HEK293 (cell line): ENCODE measurements at regions not wholly inside any gene's neighbourhood (a gene's known extent, or its start where the extent isn't known, plus 50 kb on each side); places are given as distances from the start of the nearest gene placed in this dataset.

Experiments used
- FEZF1 ChIP-seq: fragments of 450-650 bp; formaldehyde crosslinking; IDR thresholded peaks from 2 replicates; pipeline ENCODE4 v1.5.1; 2016; ENCODE audit warnings: missing biosample characterization, missing genetic modification characterization
- GLI2 ChIP-seq: fragments of 450-650 bp; formaldehyde crosslinking; IDR thresholded peaks from 2 replicates; pipeline ENCODE4; 2017; ENCODE audit warnings: missing biosample characterization, missing genetic modification characterization, low read depth, borderline replicate concordance
- GLI4 ChIP-seq: fragments of 450-650 bp; formaldehyde crosslinking; IDR thresholded peaks from 2 replicates; pipeline ENCODE4 v1.5.1; 2016; ENCODE audit warnings: missing biosample characterization, missing genetic modification characterization
- MYNN ChIP-seq: fragments of 450-650 bp; formaldehyde crosslinking; IDR thresholded peaks from 2 replicates; pipeline ENCODE4 v1.5.1; 2016; ENCODE audit warnings: missing biosample characterization, missing genetic modification characterization, borderline replicate concordance
- PRDM1 ChIP-seq: fragments of 450-650 bp; formaldehyde crosslinking; IDR thresholded peaks from 2 replicates; pipeline ENCODE4; 2016; ENCODE audit warnings: missing biosample characterization, missing genetic modification characterization
- REST ChIP-seq: fragments of 450-650 bp; formaldehyde crosslinking; IDR thresholded peaks from 2 replicates; pipeline ENCODE4 v1.5.1; 2016; ENCODE audit warnings: missing biosample characterization, missing genetic modification characterization
- SP3 ChIP-seq: fragments of 450-650 bp; formaldehyde crosslinking; IDR thresholded peaks from 2 replicates; pipeline ENCODE4 v1.5.1; 2016; ENCODE audit warnings: missing biosample characterization, missing genetic modification characterization
- SP7 ChIP-seq: fragments of 450-650 bp; formaldehyde crosslinking; IDR thresholded peaks from 2 replicates; pipeline ENCODE4 v1.5.1; 2016; ENCODE audit warnings: missing biosample characterization, missing genetic modification characterization
- YY2 ChIP-seq: fragments of 450-650 bp; formaldehyde crosslinking; IDR thresholded peaks from 2 replicates; pipeline ENCODE4 v1.5.1; 2016; ENCODE audit warnings: missing biosample characterization, missing genetic modification characterization
- ZBTB21 ChIP-seq: fragments of 450-650 bp; formaldehyde crosslinking; IDR thresholded peaks from 2 replicates; pipeline ENCODE4 v1.5.1; 2017; ENCODE audit warnings: missing biosample characterization, missing genetic modification characterization
- ZBTB48 ChIP-seq: fragments of 450-650 bp; formaldehyde crosslinking; IDR thresholded peaks from 2 replicates; pipeline ENCODE4 v1.5.1; 2016; ENCODE audit warnings: missing biosample characterization, missing genetic modification characterization
- ZBTB8A ChIP-seq: fragments of 450-650 bp; formaldehyde crosslinking; IDR thresholded peaks from 2 replicates; pipeline ENCODE4 v1.5.1; 2016; ENCODE audit warnings: missing biosample characterization, missing genetic modification characterization
- ZFP3 ChIP-seq: fragments of 450-650 bp; formaldehyde crosslinking; IDR thresholded peaks from 2 replicates; pipeline ENCODE4 v1.5.1; 2016; ENCODE audit warnings: low read depth, missing biosample characterization, missing genetic modification characterization
- ZNF121 ChIP-seq: fragments of 450-650 bp; formaldehyde crosslinking; IDR thresholded peaks from 2 replicates; pipeline ENCODE4 v1.5.1; 2016; ENCODE audit warnings: missing biosample characterization, missing genetic modification characterization
- ZNF140 ChIP-seq: fragments of 450-650 bp; formaldehyde crosslinking; IDR thresholded peaks from 2 replicates; pipeline ENCODE4 v1.5.1; 2016; ENCODE audit warnings: missing biosample characterization, missing genetic modification characterization
- ZNF157 ChIP-seq: fragments of 450-650 bp; formaldehyde crosslinking; IDR thresholded peaks from 2 replicates; pipeline ENCODE4 v1.5.1; 2016; ENCODE audit warnings: missing biosample characterization, missing genetic modification characterization
- ZNF202 ChIP-seq: fragments of 450-650 bp; formaldehyde crosslinking; IDR thresholded peaks from 2 replicates; pipeline ENCODE4 v1.5.1; 2016; ENCODE audit warnings: missing biosample characterization, missing genetic modification characterization, borderline replicate concordance
- ZNF211 ChIP-seq: fragments of 450-650 bp; formaldehyde crosslinking; IDR thresholded peaks from 2 replicates; pipeline ENCODE4 v1.5.1; 2016; ENCODE audit warnings: low read depth, missing biosample characterization, missing genetic modification characterization
- ZNF214 ChIP-seq: fragments of 450-650 bp; formaldehyde crosslinking; IDR thresholded peaks from 2 replicates; pipeline ENCODE4 v1.5.1; 2017; ENCODE audit warnings: missing biosample characterization, mild to moderate bottlenecking, missing genetic modification characterization, borderline replicate concordance
- ZNF223 ChIP-seq: fragments of 450-650 bp; formaldehyde crosslinking; IDR thresholded peaks from 2 replicates; pipeline ENCODE4 v1.5.1; 2016; ENCODE audit warnings: missing biosample characterization, missing genetic modification characterization
- ZNF266 ChIP-seq: fragments of 450-650 bp; formaldehyde crosslinking; IDR thresholded peaks from 2 replicates; pipeline ENCODE4 v1.5.1; 2016; ENCODE audit warnings: missing biosample characterization, missing genetic modification characterization, low read depth
- ZNF274 ChIP-seq, 2 experiments: fragments of 200-500 bp in 1 of 2; fragments of 450-650 bp in 1 of 2; sonication (Bioruptor generic) in 1 of 2; formaldehyde crosslinking in 1 of 2; IDR thresholded peaks; 2 replicates each; pipeline versions ENCODE4 v1.5.1 to v1.6.1; 2014 to 2016; ENCODE audit warnings: borderline replicate concordance in 1 of 2, inconsistent platforms in 1 of 2, low read length in 1 of 2, missing biosample characterization in 1 of 2, missing genetic modification characterization in 1 of 2
- ZNF394 ChIP-seq: fragments of 450-650 bp; formaldehyde crosslinking; IDR thresholded peaks from 2 replicates; pipeline ENCODE4 v1.5.1; 2016; ENCODE audit warnings: missing biosample characterization, missing genetic modification characterization, mild to moderate bottlenecking, moderate library complexity, borderline replicate concordance
- ZNF433 ChIP-seq: fragments of 450-650 bp; formaldehyde crosslinking; IDR thresholded peaks from 2 replicates; pipeline ENCODE4 v1.5.1; 2016; ENCODE audit warnings: missing biosample characterization, missing genetic modification characterization, low read depth
- ZNF501 ChIP-seq: fragments of 450-650 bp; formaldehyde crosslinking; IDR thresholded peaks from 2 replicates; pipeline ENCODE4 v1.5.1; 2016; ENCODE audit warnings: missing biosample characterization, missing genetic modification characterization
- ZNF621 ChIP-seq: fragments of 450-650 bp; formaldehyde crosslinking; IDR thresholded peaks from 2 replicates; pipeline ENCODE4 v1.5.1; 2017; ENCODE audit warnings: missing biosample characterization, missing genetic modification characterization
- ZNF629 ChIP-seq: fragments of 450-650 bp; formaldehyde crosslinking; IDR thresholded peaks from 2 replicates; pipeline ENCODE4 v1.5.1; 2017; ENCODE audit warnings: missing biosample characterization, missing genetic modification characterization
- ZNF777 ChIP-seq: fragments of 450-650 bp; formaldehyde crosslinking; IDR thresholded peaks from 2 replicates; pipeline ENCODE4 v1.5.1; 2017; ENCODE audit warnings: missing biosample characterization, missing genetic modification characterization, borderline replicate concordance
- ZNF843 ChIP-seq: fragments of 450-650 bp; formaldehyde crosslinking; IDR thresholded peaks from 2 replicates; pipeline ENCODE4 v1.5.1; 2016; ENCODE audit warnings: missing biosample characterization, missing genetic modification characterization
- TF ChIP-seq, protein P1 (sequence below): fragments of 450-650 bp; formaldehyde crosslinking; IDR thresholded peaks from 2 replicates; pipeline ENCODE4 v1.5.1; 2016; ENCODE audit warnings: missing biosample characterization, missing genetic modification characterization
- TF ChIP-seq, protein P2 (sequence below): fragments of 450-650 bp; formaldehyde crosslinking; IDR thresholded peaks from 2 replicates; pipeline ENCODE4 v1.5.1; 2017; ENCODE audit warnings: missing biosample characterization, missing genetic modification characterization
- TF ChIP-seq, protein P3 (sequence below): fragments of 450-650 bp; formaldehyde crosslinking; IDR thresholded peaks from 2 replicates; pipeline ENCODE4 v1.5.1; 2016; ENCODE audit warnings: missing biosample characterization, missing genetic modification characterization
- TF ChIP-seq, protein P4 (sequence below): fragments of 450-650 bp; formaldehyde crosslinking; IDR thresholded peaks from 2 replicates; pipeline ENCODE4 v1.5.1; 2016; ENCODE audit warnings: missing biosample characterization, missing genetic modification characterization

GRCh38 chr5:85225388-85225787 lies 840.7 kb upstream of the EDIL3 start (continued):
- no peak for TF ChIP-seq SP7 (tag by site-specific recombination)
- no peak for TF ChIP-seq ZNF621 (tag by site-specific recombination)
- 0 out of 2 replicates have a peak, but pooled peaks have one; percentile 32 for TF ChIP-seq ZBTB8A (tag by site-specific recombination)
- TF ChIP-seq ZNF274 (IDR thresholded peaks at IDR 0.05; ENCODE audit: low read length), result no peak
- TF ChIP-seq ZNF274 (tag by site-specific recombination; IDR thresholded peaks at IDR 0.05; ENCODE audit: borderline replicate concordance), result no peak
- peak; percentile 35; the same call in 1 of the 2 replicates for TF ChIP-seq ZNF266 (tag by site-specific recombination)
- TF ChIP-seq SP3, result no peak
- no peak for TF ChIP-seq ZNF157 (tag by site-specific recombination)
- TF ChIP-seq GLI2, result no peak
- no peak for TF ChIP-seq ZFP3 (tag by site-specific recombination)
- peak; percentile 82; the same call in 1 of the 2 replicates for TF ChIP-seq ZNF394
- no peak for TF ChIP-seq GLI4 (tag by site-specific recombination)
- no peak for TF ChIP-seq ZBTB21 (tag by site-specific recombination)
- TF ChIP-seq FEZF1 (tag by site-specific recombination), result no peak
- peak; percentile 34; the same call in 1 of the 2 replicates for TF ChIP-seq REST (tag by site-specific recombination)
- 0 out of 2 replicates have a peak, but pooled peaks have one; percentile 9 for TF ChIP-seq ZNF433 (tag by site-specific recombination)
- TF ChIP-seq ZNF140 (tag by site-specific recombination), result peak; percentile 65; the same call in 1 of the 2 replicates
- no peak for TF ChIP-seq ZNF501 (tag by site-specific recombination)
- TF ChIP-seq ZNF202, result no peak
- TF ChIP-seq ZNF223, result no peak
- no peak for TF ChIP-seq ZNF777
- no peak for TF ChIP-seq ZNF121 (tag by site-specific recombination)
- TF ChIP-seq MYNN (tag by site-specific recombination), result no peak
- TF ChIP-seq, protein P1, sequence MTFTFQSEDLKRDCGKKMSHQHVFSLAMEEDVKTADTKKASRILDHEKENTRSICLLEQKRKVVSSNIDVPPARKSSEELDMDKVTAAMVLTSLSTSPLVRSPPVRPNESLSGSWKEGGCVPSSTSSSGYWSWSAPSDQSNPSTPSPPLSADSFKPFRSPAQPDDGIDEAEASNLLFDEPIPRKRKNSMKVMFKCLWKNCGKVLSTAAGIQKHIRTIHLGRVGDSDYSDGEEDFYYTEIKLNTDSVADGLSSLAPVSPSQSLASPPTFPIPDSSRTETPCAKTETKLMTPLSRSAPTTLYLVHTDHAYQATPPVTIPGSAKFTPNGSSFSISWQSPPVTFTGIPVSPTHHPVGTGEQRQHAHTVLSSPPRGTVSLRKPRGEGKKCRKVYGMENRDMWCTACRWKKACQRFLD (tag by site-specific recombination), result no peak
- TF ChIP-seq, protein P2, sequence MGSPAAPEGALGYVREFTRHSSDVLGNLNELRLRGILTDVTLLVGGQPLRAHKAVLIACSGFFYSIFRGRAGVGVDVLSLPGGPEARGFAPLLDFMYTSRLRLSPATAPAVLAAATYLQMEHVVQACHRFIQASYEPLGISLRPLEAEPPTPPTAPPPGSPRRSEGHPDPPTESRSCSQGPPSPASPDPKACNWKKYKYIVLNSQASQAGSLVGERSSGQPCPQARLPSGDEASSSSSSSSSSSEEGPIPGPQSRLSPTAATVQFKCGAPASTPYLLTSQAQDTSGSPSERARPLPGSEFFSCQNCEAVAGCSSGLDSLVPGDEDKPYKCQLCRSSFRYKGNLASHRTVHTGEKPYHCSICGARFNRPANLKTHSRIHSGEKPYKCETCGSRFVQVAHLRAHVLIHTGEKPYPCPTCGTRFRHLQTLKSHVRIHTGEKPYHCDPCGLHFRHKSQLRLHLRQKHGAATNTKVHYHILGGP (tag by site-specific recombination), result no peak
- TF ChIP-seq, protein P3, sequence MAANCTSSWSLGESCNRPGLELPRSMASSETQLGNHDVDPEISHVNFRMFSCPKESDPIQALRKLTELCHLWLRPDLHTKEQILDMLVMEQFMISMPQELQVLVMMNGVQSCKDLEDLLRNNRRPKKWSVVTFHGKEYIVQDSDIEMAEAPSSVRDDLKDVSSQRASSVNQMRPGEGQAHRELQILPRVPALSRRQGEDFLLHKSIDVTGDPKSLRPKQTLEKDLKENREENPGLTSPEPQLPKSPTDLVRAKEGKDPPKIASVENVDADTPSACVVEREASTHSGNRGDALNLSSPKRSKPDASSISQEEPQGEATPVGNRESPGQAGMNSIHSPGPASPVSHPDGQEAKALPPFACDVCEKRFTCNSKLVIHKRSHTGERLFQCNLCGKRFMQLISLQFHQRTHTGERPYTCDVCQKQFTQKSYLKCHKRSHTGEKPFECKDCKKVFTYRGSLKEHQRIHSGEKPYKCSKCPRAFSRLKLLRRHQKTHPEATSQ (tag by site-specific recombination), result no peak
- no peak for TF ChIP-seq ZBTB48 (tag by site-specific recombination)
- no peak for TF ChIP-seq ZNF214
- TF ChIP-seq, protein P4, sequence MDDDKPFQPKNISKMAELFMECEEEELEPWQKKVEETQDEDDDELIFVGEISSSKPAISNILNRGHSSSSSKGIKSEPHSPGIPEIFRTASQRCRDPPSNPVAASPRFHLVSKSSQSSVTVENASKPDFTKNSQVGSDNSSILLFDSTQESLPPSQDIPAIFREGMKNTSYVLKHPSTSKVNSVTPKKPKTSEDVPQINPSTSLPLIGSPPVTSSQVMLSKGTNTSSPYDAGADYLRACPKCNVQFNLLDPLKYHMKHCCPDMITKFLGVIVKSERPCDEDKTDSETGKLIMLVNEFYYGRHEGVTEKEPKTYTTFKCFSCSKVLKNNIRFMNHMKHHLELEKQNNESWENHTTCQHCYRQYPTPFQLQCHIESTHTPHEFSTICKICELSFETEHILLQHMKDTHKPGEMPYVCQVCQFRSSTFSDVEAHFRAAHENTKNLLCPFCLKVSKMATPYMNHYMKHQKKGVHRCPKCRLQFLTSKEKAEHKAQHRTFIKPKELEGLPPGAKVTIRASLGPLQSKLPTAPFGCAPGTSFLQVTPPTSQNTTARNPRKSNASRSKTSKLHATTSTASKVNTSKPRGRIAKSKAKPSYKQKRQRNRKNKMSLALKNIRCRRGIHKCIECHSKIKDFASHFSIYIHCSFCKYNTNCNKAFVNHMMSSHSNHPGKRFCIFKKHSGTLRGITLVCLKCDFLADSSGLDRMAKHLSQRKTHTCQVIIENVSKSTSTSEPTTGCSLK (tag by site-specific recombination), result no peak
- TF ChIP-seq ZNF629 (tag by site-specific recombination), result no peak
- TF ChIP-seq ZNF211 (tag by site-specific recombination), result no peak
- TF ChIP-seq YY2 (tag by site-specific recombination), result no peak
- no peak for TF ChIP-seq ZNF843 (tag by site-specific recombination)
- TF ChIP-seq PRDM1 (tag by site-specific recombination), result no peak
